Cardiac septum (tissue), 1 donor: ENCODE measurements at regions not wholly inside any gene's neighbourhood (a gene's known extent, or its start where the extent isn't known, plus 50 kb on each side); places are given as distances from the start of the nearest gene placed in this dataset.

Experiments used
- DNase-seq: peaks from one replicate; pipeline ENCODE4 v3.0.0-alpha.2; 2020; ENCODE audit warnings: low spot score
- intact Hi-C: fragments of 100-400 bp; cut with DNase I; formaldehyde crosslinking; loops from one replicate; pipeline ENCODE4 v1.14.0; 2022
- donor health status: DM: no; HTN: no; CAD: no.

- no peak for DNase-seq
- intact Hi-C loops, result no loop called here
Measured at GRCh38 chr14:100450049-100450448, 126.9 kb downstream of the SLC25A47 start.

GRCh38 chr14:100450736-100451135, 127.6 kb downstream of the SLC25A47 start:
- intact Hi-C loops, result no loop called here
- DNase-seq, result no peak

- intact Hi-C loops, result no loop called here
- no peak for DNase-seq
Measured at GRCh38 chr14:100451264-100451663, 128.1 kb downstream of the SLC25A47 start.

- no peak for DNase-seq
- intact Hi-C loops, result no loop called here
Measured at GRCh38 chr14:100453930-100454329, 130.8 kb downstream of the SLC25A47 start.

GRCh38 chr14:100454437-100454836, 131.3 kb downstream of the SLC25A47 start:
- DNase-seq, result no peak
- intact Hi-C loops, result no loop called here

- intact Hi-C loops, result no loop called here
- DNase-seq, result no peak
Measured at GRCh38 chr14:100463937-100464336, 123.3 kb downstream of the BEGAIN start.

- intact Hi-C loops, result no loop called here
- no peak for DNase-seq
Measured at GRCh38 chr14:100466111-100466856, 120.9 kb downstream of the BEGAIN start.

GRCh38 chr14:100467046-100467750, 120.0 kb downstream of the BEGAIN start:
- intact Hi-C loops, result no loop called here
- no peak for DNase-seq

- no peak for DNase-seq
- intact Hi-C loops, result no loop called here
Measured at GRCh38 chr14:100467939-100468338, 119.3 kb downstream of the BEGAIN start.

GRCh38 chr14:100468557-100468956, 118.7 kb downstream of the BEGAIN start:
- DNase-seq, result no peak
- intact Hi-C loops, result no loop called here

- intact Hi-C loops, result no loop called here
Measured at GRCh38 chr14:100469632-100470522, 117.3 kb downstream of the BEGAIN start.

GRCh38 chr14:100470523-100470897, 116.7 kb downstream of the BEGAIN start:
- intact Hi-C loops, result no loop called here
- no peak for DNase-seq

More at GRCh38 chr14:100469632-100470522, 117.3 kb downstream of the BEGAIN start:
- no peak for DNase-seq

GRCh38 chr14:100471441-100472093, 115.7 kb downstream of the BEGAIN start:
- no peak for DNase-seq
- intact Hi-C loops, result no loop called here

- no peak for DNase-seq
- intact Hi-C loops, result no loop called here
Measured at GRCh38 chr14:100472094-100472455, 115.1 kb downstream of the BEGAIN start.

GRCh38 chr14:100472491-100472890, 114.7 kb downstream of the BEGAIN start:
- intact Hi-C loops, result no loop called here
- DNase-seq, result no peak

- no peak for DNase-seq
- intact Hi-C loops, result no loop called here
Measured at GRCh38 chr14:100473249-100473648, 114.0 kb downstream of the BEGAIN start.

- DNase-seq, result no peak
- intact Hi-C loops, result no loop called here
Measured at GRCh38 chr14:100474196-100474595, 113.0 kb downstream of the BEGAIN start.

GRCh38 chr14:100475268-100475667, 111.9 kb downstream of the BEGAIN start:
- intact Hi-C loops, result no loop called here
- no peak for DNase-seq

GRCh38 chr14:100476012-100476822, 111.0 kb downstream of the BEGAIN start:
- intact Hi-C loops, result no loop called here
- no peak for DNase-seq
